ENCODE measurements at regions not wholly inside any gene's neighbourhood (a gene's known extent, or its start where the extent isn't known, plus 50 kb on each side); places are given as distances from the start of the nearest gene placed in this dataset.

- TF ChIP-seq, protein P1, sequence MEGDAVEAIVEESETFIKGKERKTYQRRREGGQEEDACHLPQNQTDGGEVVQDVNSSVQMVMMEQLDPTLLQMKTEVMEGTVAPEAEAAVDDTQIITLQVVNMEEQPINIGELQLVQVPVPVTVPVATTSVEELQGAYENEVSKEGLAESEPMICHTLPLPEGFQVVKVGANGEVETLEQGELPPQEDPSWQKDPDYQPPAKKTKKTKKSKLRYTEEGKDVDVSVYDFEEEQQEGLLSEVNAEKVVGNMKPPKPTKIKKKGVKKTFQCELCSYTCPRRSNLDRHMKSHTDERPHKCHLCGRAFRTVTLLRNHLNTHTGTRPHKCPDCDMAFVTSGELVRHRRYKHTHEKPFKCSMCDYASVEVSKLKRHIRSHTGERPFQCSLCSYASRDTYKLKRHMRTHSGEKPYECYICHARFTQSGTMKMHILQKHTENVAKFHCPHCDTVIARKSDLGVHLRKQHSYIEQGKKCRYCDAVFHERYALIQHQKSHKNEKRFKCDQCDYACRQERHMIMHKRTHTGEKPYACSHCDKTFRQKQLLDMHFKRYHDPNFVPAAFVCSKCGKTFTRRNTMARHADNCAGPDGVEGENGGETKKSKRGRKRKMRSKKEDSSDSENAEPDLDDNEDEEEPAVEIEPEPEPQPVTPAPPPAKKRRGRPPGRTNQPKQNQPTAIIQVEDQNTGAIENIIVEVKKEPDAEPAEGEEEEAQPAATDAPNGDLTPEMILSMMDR (IDR thresholded peaks at IDR 0.05): no peak
- TF ChIP-seq POLR2A (IDR thresholded peaks at IDR 0.05): no peak
- intact Hi-C loops (cut with DNase I): no loop called here
- Histone ChIP-seq H3K4me3 (no peak overlapping the region), H3K36me3 (no peaks in the 10 kb centered on the region), H3K27ac (no peak overlapping the region), H3K9me3 (no peaks in the 10 kb centered on the region), H3K4me1 (no peaks in the 10 kb centered on the region), H3K27me3 (no peaks in the 10 kb centered on the region)
- 19% methylated on average over 1 of the region's 1 CpG for WGBS, 2 donors
- no peak for DNase-seq
Observed at GRCh38 chr5:92758552-92758951, 822.5 kb downstream of the NR2F1-AS1 start.

GRCh38 chr5:92749943-92750342, 831.1 kb downstream of the NR2F1-AS1 start:
- H3K27me3 ChIP-seq: no peaks in the 10 kb centered on the region
- no peak for TF ChIP-seq POLR2A (IDR thresholded peaks at IDR 0.05)
- TF ChIP-seq, protein P1 (IDR thresholded peaks at IDR 0.05): no peak
- 13 to 20% methylated on average over 1 of the region's 1 CpG for WGBS, 2 donors
- H3K4me1 ChIP-seq: no peaks in the 10 kb centered on the region
- H3K36me3 ChIP-seq: no peaks in the 10 kb centered on the region
- H3K9me3 ChIP-seq: no peaks in the 10 kb centered on the region
- DNase-seq: no peak
- intact Hi-C loops (cut with DNase I): no loop called here
- H3K27ac ChIP-seq: no peak overlapping the region
- H3K4me3 ChIP-seq: no peak overlapping the region

DNA sequence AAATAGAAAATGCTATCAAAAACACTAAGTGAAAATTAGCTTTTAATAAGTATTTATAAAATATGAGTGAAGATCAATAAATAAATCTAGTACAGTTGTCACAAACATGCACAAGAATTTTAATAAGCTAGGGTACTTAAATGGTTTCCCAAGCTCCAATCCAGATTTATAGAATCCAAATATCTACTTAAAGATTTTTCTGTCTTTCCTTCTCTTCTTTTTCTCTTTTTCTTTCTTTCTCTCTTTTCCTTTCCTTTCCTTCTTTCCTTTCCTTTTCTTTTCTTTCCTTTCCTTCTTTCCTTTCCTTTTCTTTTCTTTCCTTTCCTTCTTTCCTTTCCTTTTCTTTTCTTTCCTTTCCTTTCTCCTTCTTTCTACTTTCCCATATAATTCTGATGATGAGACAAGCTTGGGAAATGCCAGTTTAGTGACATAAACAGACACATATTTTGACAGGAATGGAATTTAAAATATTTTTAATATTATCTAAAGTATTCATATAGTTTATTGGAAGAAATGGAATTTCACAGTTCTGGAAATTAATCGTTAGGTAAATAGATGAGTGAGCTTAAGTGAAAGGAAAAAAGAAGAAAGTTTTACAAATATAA, 832.8 kb downstream of the NR2F1-AS1 start:
- Histone ChIP-seq H3K4me1 (no peaks in the 10 kb centered on the region), H3K9me3 (no peaks in the 10 kb centered on the region), H3K4me3 (no peak overlapping the region), H3K27ac (no peak overlapping the region), H3K36me3 (no peaks in the 10 kb centered on the region), H3K27me3 (no peaks in the 10 kb centered on the region)
- TF ChIP-seq POLR2A (IDR thresholded peaks at IDR 0.05): no peak
- TF ChIP-seq, protein P1 (IDR thresholded peaks at IDR 0.05): no peak
- no peak for DNase-seq
- intact Hi-C loops (cut with DNase I): no loop called here
- WGBS, 2 donors: 74 to 82% methylated on average over 1 of the region's 1 CpG

DNA sequence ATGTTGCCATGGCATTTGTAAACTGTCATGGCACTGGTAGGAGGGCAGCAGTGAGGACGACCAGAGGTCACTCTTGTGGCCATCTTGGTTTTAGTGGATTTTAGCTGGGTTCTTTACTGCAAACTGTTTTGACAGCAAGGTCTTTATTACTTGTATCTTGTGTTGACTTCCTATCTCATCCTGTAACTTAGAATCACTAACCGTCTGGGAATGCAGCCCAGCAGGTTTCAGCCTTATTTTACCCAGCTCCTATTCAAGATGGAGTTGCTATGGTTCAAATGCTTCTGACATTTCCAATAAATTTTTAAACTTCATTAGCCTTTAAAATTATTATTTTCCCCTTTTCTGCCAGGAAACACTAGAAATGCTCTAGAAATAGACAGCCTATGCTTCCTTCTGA, 839.1 kb downstream of the NR2F1-AS1 start:
- Histone ChIP-seq H3K9me3 (no peaks in the 10 kb centered on the region), H3K4me3 (no peak overlapping the region), H3K27me3 (no peaks in the 10 kb centered on the region), H3K4me1 (no peaks in the 10 kb centered on the region), H3K27ac (no peak overlapping the region), H3K36me3 (no peaks in the 10 kb centered on the region)
- DNase-seq: no peak
- intact Hi-C loops (cut with DNase I): no loop called here
- TF ChIP-seq POLR2A (IDR thresholded peaks at IDR 0.05): no peak
- TF ChIP-seq, protein P1 (IDR thresholded peaks at IDR 0.05): no peak
- 49 to 56% methylated on average over 2 of the region's 2 CpGs for WGBS, 2 donors

DNA sequence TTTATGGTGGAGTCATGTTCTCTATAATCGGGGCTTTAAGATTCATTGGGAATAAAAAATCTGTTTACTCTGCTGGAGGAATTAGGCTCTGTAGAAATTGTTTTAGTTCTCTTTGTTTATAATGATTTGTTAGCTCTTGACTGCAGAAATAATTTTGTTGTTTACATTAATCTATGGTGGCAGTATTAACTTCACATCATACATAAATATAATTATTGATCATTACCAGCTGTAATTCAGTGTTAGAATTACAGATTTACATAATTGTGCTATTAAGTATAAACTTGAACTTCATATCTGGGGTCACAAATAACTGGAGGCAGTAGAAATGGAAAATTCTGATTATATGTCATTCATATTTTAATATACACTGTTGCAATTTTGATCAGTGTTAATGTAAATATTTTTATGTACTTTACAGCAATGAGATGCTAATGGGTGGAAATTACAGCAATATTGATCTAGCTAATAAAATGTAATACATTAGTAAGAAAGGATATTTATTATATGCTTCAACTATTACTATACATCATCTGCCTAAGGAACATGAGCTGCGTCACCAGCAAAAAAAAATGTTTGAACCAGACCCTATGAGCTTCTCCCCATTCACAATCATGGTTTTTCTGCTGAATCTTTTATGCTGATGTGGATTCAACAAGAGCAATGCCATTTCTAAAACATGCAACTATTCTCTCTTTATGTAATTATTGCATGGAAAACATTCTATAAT, 846.6 kb downstream of the NR2F1-AS1 start:
- Histone ChIP-seq H3K4me3 (no peak overlapping the region), H3K4me1 (no peaks in the 10 kb centered on the region), H3K9me3 (no peaks in the 10 kb centered on the region), H3K27ac (no peak overlapping the region), H3K36me3 (no peaks in the 10 kb centered on the region), H3K27me3 (no peaks in the 10 kb centered on the region)
- DNase-seq: no peak
- intact Hi-C loops (cut with DNase I): no loop called here
- TF ChIP-seq, protein P1 (IDR thresholded peaks at IDR 0.05): no peak
- no peak for TF ChIP-seq POLR2A (IDR thresholded peaks at IDR 0.05)
- WGBS, 2 donors: 54 to 71% methylated on average over 2 of the region's 2 CpGs
